ENCODE measurements at regions not wholly inside any gene's neighbourhood (a gene's known extent, or its start where the extent isn't known, plus 50 kb on each side); places are given as distances from the start of the nearest gene placed in this dataset.

- Histone ChIP-seq H3K4me1 (no peaks in the 10 kb centered on the region), H3K9me3 (peaks cover 0 to 43% (median 2%) of the 10 kb centered on the region in 8 donors), H3K4me3 (no peak overlapping the region), H3K27ac (no peak overlapping the region), H3K36me3 (no peaks in the 10 kb centered on the region), H3K27me3 (replicated peaks in 1 of 7) (no peaks in the 10 kb centered on the region)
- no peak for DNase-seq
- WGBS, 5 donors, result 85 to 89% (median 87%) methylated on average over 3 to 5 of the region's 5 CpGs
- intact Hi-C loops (cut with DNase I; ENCODE audit: low total_unique reads), result no loop called here
- TF ChIP-seq POLR2A (IDR thresholded peaks at IDR 0.05) (no peak), CTCF (IDR thresholded peaks at IDR 0.05 in 8 of 11, conservative IDR thresholded peaks at IDR 0.05 in 3 of 11) (no peak), POLR2AphosphoS5 (IDR thresholded peaks at IDR 0.05) (no peak)
These were observed 272.8 kb upstream of the KCNJ16 start for GRCh38 chr17:69802045-69802740.

DNA sequence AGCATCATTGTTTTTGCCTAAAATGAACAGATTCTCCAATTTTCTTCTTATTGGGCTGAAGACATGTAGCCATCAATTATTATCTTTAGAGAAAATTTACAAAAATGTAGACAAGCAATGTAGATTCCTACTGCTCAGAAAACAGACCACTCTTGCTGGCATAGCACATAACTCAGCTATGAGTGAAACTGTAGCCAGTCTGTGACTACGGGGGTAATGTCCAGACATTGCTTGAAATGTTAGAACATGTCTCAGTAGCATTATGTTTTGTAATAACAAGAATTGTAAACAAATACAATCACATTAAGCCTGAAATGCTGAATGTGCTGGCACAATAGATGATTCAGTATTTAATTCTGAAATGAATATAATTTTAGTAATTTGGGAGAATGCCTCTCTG lies 265.7 kb upstream of the KCNJ16 start:
- Histone ChIP-seq H3K4me3 (no peak overlapping the region), H3K9me3 (no peaks in the 10 kb centered on the region), H3K36me3 (no peaks in the 10 kb centered on the region), H3K27me3 (replicated peaks in 1 of 7) (no peaks in the 10 kb centered on the region), H3K4me1 (no peaks in the 10 kb centered on the region), H3K27ac (no peak overlapping the region)
- no peak for DNase-seq
- intact Hi-C loops (cut with DNase I; ENCODE audit: low total_unique reads), result no loop called here
- TF ChIP-seq CTCF (IDR thresholded peaks at IDR 0.05 in 8 of 11, conservative IDR thresholded peaks at IDR 0.05 in 3 of 11) (no peak), POLR2A (IDR thresholded peaks at IDR 0.05) (no peak), POLR2AphosphoS5 (IDR thresholded peaks at IDR 0.05) (no peak)
- WGBS, 5 donors, result 70 to 96% (median 90%) methylated on average over 1 of the region's 1 CpG

DNA sequence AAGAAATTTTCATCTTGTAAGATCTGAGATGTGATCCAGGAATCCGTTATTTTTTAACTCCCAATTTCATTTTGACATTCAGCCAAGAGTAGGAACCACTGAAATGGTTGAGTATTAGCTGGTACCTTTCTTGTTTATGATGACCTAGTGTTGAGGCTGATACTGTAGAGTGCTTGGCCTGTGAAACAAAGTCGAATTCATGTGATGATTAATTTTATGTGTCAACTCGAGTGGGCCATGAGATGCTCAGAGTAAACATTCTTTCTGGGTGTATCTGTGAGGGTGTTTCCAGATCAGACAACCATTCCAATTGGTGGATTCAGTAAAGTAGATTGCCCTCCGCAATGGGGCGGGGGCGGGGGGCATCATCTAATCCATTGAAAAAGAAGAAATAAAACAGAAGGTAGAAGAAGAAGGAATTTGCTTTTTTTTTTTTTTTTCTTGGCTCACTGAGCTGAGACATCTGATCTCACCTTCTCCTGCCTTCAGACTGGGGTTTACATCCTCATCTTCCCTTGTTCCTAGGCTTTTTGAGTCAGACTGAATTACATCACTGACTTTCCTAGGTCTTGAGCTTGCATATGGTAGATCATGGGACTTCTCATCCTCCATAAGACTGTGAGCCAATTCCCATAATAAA lies 264.6 kb upstream of the KCNJ16 start:
- Histone ChIP-seq H3K9me3 (no peaks in the 10 kb centered on the region), H3K4me1 (no peaks in the 10 kb centered on the region), H3K36me3 (no peaks in the 10 kb centered on the region), H3K27me3 (replicated peaks in 1 of 7) (no peaks in the 10 kb centered on the region), H3K27ac (no peak overlapping the region), H3K4me3 (no peak overlapping the region)
- no peak for DNase-seq
- TF ChIP-seq POLR2A (IDR thresholded peaks at IDR 0.05) (no peak), POLR2AphosphoS5 (IDR thresholded peaks at IDR 0.05) (no peak), CTCF (IDR thresholded peaks at IDR 0.05 in 8 of 11, conservative IDR thresholded peaks at IDR 0.05 in 3 of 11) (no peak)
- 80 to 90% (median 86%) methylated on average over 6 of the region's 6 CpGs for WGBS, 5 donors
- intact Hi-C loops (cut with DNase I; ENCODE audit: low total_unique reads), result no loop called here

GRCh38 chr17:69812240-69812837 lies 262.7 kb upstream of the KCNJ16 start:
- WGBS, 5 donors, result 83 to 96% (median 88%) methylated on average over 4 of the region's 4 CpGs
- no peaks in the 10 kb centered on the region for H3K27me3 ChIP-seq (replicated peaks in 1 of 7)
- no peak for DNase-seq
- no peak overlapping the region for H3K27ac ChIP-seq
- no peaks in the 10 kb centered on the region for H3K36me3 ChIP-seq
- H3K9me3 ChIP-seq, result peaks cover 0 to 6% (median 0%) of the 10 kb centered on the region in 8 donors
- H3K4me3 ChIP-seq, result no peak overlapping the region
- intact Hi-C loops (cut with DNase I; ENCODE audit: low total_unique reads), result no loop called here
- no peaks in the 10 kb centered on the region for H3K4me1 ChIP-seq
- TF ChIP-seq POLR2AphosphoS5 (IDR thresholded peaks at IDR 0.05) (no peak), CTCF (IDR thresholded peaks at IDR 0.05 in 8 of 11, conservative IDR thresholded peaks at IDR 0.05 in 3 of 11) (no peak), POLR2A (IDR thresholded peaks at IDR 0.05) (no peak)
